ENCODE measurements at regions not wholly inside any gene's neighbourhood (a gene's known extent, or its start where the extent isn't known, plus 50 kb on each side); places are given as distances from the start of the nearest gene placed in this dataset.

DNA sequence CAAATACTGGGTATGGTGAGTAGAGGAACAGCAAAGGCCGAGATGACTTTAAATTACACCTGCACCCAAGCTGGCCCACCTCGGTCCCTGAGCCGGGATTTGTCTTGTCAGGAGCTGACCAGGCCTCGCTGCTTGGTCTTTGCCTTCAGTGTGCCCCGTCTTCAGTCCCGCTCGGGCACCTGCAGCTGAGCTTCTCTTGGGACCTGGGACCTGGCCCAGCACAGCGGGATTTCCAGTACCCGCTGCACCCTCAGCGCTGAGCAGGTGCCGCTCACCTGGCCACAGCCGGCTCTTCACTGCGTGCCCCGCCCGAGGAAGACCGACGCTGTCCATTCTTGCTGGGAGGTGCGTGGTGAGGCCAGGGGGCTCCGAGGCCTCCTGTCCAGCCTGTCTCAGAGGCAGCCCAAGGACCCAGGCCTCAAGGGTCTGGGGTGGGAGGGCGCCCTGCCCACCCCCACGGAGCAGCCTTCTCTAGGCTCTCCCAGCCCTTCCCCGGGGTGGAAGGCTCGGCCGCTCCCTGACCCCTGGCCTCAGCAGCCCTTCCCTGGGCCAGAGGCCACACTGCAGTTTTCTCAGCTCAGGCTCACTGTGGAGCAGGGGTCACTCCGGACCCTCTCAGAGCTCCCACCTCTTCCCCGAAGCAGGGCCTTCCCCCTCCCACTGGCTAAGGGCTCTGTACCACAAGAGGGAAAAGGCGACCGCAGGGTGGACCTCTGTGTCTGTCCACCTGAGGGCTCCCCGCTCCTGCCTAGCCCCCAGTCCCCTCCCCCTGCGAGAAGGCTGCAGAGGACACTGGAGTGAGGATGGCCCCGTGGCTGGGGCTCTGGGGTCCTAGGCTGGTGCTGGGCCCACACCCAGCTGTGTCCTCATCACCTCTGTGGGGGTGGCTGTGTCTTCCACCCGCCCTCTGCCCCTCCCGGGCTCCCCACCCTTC is 119.3 kb downstream of the RNASET2 start:
- TF ChIP-seq POLR2AphosphoS5 (IDR thresholded peaks at IDR 0.05; ENCODE audit: borderline replicate concordance, low read depth, low read length) (no peak), EZH2 (IDR thresholded peaks at IDR 0.05) (no peak)
